ENCODE measurements at regions not wholly inside any gene's neighbourhood (a gene's known extent, or its start where the extent isn't known, plus 50 kb on each side); places are given as distances from the start of the nearest gene placed in this dataset.

DNA sequence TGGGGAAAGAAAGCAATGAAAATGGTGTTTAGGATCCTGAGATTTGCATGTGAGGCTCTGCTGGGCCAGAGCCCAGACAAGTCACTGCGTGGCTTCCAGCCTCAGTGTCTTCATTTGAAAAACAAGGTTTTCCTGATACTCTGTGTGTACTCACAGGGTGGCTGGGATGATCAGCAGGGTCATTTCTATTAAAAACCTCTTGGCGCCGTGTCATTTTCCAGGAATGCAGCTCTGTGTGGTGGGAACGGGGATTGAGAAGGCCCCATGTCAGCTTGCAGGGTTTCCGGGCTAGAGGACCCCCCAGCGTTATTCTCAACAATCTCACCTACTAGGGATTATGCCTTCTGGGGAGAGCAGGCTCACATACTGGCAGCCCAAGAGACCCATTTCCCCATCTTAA, 73.5 kb downstream of the FOXL1 start:
- TF ChIP-seq, protein P1, sequence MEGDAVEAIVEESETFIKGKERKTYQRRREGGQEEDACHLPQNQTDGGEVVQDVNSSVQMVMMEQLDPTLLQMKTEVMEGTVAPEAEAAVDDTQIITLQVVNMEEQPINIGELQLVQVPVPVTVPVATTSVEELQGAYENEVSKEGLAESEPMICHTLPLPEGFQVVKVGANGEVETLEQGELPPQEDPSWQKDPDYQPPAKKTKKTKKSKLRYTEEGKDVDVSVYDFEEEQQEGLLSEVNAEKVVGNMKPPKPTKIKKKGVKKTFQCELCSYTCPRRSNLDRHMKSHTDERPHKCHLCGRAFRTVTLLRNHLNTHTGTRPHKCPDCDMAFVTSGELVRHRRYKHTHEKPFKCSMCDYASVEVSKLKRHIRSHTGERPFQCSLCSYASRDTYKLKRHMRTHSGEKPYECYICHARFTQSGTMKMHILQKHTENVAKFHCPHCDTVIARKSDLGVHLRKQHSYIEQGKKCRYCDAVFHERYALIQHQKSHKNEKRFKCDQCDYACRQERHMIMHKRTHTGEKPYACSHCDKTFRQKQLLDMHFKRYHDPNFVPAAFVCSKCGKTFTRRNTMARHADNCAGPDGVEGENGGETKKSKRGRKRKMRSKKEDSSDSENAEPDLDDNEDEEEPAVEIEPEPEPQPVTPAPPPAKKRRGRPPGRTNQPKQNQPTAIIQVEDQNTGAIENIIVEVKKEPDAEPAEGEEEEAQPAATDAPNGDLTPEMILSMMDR (conservative IDR thresholded peaks at IDR 0.05; ENCODE audit: low read depth, low read length), result no peak
- peak; percentile 24 for DNase-seq (ENCODE audit: low read depth)
- no peak overlapping the region for H3K4me3 ChIP-seq (ENCODE audit: low read depth, low read length)

DNA sequence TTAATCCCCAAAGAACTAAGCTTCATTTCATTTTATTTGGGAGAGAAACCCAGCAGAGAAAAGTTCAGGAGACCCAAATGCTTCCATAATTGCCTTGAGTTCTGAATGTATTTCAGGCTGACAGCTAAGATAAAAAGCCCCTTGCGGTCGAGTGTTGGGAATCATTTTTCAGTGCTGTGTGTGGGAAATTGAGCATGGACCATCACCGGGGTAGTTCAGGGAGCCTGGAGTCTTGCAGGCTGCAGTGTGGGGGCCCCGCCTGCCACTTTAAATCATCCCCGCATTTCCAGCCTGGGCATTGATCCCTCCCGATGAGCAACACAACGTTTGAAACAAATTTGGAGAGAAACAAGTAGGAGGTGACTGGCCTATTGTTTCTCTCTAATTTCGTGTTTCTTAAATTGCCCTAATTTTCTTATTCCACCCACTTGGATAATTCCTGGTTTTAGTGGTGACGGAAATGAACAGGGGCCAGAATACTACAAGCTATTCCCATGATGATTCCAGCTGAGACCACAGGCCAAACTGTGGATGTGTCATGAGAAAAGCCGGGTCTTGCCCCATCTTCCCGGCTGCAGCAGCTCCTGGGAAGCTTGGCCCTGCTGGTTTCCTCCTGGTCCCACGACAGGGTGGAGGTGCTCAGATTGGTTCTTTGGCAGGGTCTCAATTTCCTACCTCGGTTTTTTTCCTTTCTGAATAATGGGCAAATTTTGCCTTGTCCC, 75.1 kb downstream of the FOXL1 start:
- DNase-seq (ENCODE audit: low read depth), result no peak
- TF ChIP-seq, protein P1 (conservative IDR thresholded peaks at IDR 0.05; ENCODE audit: low read depth, low read length), result no peak
- H3K4me3 ChIP-seq (ENCODE audit: low read depth, low read length), result no peak overlapping the region

DNA sequence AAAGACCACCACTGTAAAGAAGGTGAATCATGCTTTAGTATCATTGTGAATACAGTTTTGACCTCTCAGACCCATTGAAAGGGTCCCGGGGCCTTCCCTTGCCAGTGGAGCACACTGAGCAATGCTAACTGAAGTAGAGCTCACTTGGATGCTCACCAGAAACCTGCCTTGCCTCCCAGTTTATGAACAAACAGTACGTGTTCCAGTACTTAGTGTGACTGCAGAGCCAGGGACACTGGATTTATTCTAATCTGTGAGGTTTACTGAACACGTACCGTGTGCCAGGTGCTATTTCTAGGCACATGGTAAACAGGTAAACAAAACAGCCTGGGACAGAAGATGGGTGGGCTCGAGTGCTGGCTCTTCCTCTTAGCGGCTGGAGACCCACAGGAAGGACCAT, 79.6 kb downstream of the FOXL1 start:
- no peak overlapping the region for H3K4me3 ChIP-seq (ENCODE audit: low read depth, low read length)
- no peak for DNase-seq (ENCODE audit: low read depth)
- TF ChIP-seq, protein P1 (conservative IDR thresholded peaks at IDR 0.05; ENCODE audit: low read depth, low read length), result no peak

DNA sequence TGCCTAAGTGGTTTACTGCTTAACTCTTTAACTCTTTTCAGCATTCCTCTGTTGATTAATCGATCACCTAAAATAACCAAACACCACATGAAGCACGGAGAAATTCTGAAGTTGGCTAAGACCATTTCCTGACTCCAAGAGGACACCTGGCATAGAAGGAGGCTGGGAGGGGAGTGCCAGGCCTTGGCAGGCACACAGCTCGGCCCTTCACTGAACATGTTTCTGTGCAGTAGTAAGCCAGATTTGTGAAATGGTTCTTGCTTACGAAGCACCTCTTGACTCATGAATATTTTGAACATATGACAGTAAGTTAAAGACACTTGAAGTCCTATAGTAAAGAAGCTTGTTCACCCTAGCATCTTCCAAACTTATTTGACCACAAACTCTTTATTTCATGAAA, 82.3 kb downstream of the FOXL1 start:
- TF ChIP-seq, protein P1 (conservative IDR thresholded peaks at IDR 0.05; ENCODE audit: low read depth, low read length), result no peak
- no peak overlapping the region for H3K4me3 ChIP-seq (ENCODE audit: low read depth, low read length)
- DNase-seq (ENCODE audit: low read depth), result no peak

DNA sequence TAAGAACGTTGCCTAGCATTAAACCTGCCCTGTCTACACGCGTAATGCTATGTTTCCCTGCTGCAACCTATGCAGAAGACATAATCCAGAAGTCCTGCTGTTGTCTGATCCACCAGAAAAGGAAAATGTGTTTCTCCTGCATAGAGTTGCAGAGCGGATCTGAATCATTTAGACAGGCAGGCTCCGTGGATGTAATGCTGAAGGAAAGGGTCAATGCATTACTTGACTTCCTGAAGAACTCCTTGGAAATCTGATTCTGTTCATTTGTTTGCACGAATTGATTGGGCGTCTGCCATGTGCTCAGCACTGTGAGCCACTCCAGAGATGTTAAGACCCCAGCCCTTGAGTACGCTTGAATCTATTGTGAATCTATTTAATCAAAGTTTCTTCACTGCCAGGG, 83.4 kb downstream of the FOXL1 start:
- DNase-seq (ENCODE audit: low read depth), result peak; percentile 43
- TF ChIP-seq, protein P1 (conservative IDR thresholded peaks at IDR 0.05; ENCODE audit: low read depth, low read length), result no peak
- no peak overlapping the region for H3K4me3 ChIP-seq (ENCODE audit: low read depth, low read length)

DNA sequence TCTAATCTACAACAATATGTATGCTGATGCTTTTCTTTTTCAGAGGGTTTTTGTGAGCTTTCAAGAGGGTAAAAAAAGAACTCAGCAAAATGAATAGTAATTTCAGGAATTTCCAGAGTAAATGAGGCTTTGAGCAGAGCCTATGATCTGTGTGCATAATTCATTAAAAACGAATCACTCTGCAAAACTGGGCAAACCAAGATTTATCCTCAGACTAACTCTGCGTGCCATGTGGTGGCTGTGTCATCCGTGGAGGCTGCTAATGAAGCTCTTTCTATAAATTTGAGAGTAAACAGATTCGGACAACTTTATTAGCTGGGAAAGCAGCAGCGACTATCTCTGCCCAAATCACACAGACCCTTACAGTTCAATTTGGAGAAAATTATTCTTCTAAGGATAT, 83.8 kb downstream of the FOXL1 start:
- TF ChIP-seq, protein P1 (conservative IDR thresholded peaks at IDR 0.05; ENCODE audit: low read depth, low read length), result no peak
- H3K4me3 ChIP-seq (ENCODE audit: low read depth, low read length), result no peak overlapping the region
- DNase-seq (ENCODE audit: low read depth), result no peak

DNA sequence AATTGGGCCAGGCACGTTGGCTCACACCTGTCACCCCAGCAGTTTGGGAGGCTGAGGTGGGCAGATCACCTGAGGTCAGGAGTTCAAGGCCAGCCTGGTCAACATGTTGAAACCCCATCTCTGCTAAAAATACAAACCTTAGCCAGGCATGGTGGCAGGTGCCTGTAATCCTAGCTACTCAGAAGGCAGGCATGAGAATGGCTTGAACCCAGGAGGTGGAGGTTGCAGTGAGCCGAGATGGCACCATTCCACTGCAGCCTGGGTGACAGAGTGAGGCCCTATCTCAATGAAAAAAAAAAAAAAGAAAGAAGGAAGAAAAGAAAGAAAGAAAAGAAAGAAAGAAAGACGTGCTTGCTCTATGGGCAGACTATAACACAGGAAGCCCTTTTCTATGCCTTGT, 84.4 kb downstream of the FOXL1 start:
- TF ChIP-seq, protein P1 (conservative IDR thresholded peaks at IDR 0.05; ENCODE audit: low read depth, low read length), result no peak
- DNase-seq (ENCODE audit: low read depth), result no peak

More for the DNA sequence above, 84.4 kb downstream of the FOXL1 start:
- no peak overlapping the region for H3K4me3 ChIP-seq (ENCODE audit: low read depth, low read length)
